Astrocyte of the spinal cord (primary cell): ENCODE measurements at regions not wholly inside any gene's neighbourhood (a gene's known extent, or its start where the extent isn't known, plus 50 kb on each side); places are given as distances from the start of the nearest gene placed in this dataset.

Experiments
- DNase-seq: peaks from one replicate; pipeline ENCODE4 v3.0.0; 2011; ENCODE audit warnings: low read depth, low spot score
- H3K4me3 ChIP-seq: 2 replicates; pipeline ENCODE4 v1.5.1; 2011; ENCODE audit warnings: low read depth, mild to moderate bottlenecking, low read length, moderate library complexity
- CTCF ChIP-seq: IDR thresholded peaks from 2 replicates; pipeline ENCODE4 v1.5.1; 2012; ENCODE audit warnings: low read depth, mild to moderate bottlenecking, low read length, inconsistent platforms
- in situ Hi-C: cut with HindIII; loops from 2 replicates; pipeline ENCODE4 v1.10.0; 2017; ENCODE audit warnings: low sequenced_read_pairs

GRCh38 chr7:54392935-54393334, 149.2 kb upstream of the VSTM2A start:
- TF ChIP-seq CTCF: no peak
- no peak for DNase-seq
- H3K4me3 ChIP-seq: no peak overlapping the region
- in situ Hi-C loops: no loop called here

GRCh38 chr7:54394834-54395233, 147.3 kb upstream of the VSTM2A start:
- in situ Hi-C loops: no loop called here
- no peak for TF ChIP-seq CTCF
- no peak for DNase-seq
- no peak overlapping the region for H3K4me3 ChIP-seq

- DNase-seq: no peak
- TF ChIP-seq CTCF: no peak
- in situ Hi-C loops: no loop called here
- H3K4me3 ChIP-seq: no peak overlapping the region
Observed at GRCh38 chr7:54397836-54398612, 144.2 kb upstream of the VSTM2A start.

GRCh38 chr7:54398863-54399262, 143.3 kb upstream of the VSTM2A start:
- no peak overlapping the region for H3K4me3 ChIP-seq
- in situ Hi-C loops: no loop called here
- no peak for TF ChIP-seq CTCF
- DNase-seq: no peak

GRCh38 chr7:54409917-54410316, 132.3 kb upstream of the VSTM2A start:
- DNase-seq: no peak
- in situ Hi-C loops: no loop called here
- no peak overlapping the region for H3K4me3 ChIP-seq
- no peak for TF ChIP-seq CTCF

- no peak for DNase-seq
- no peak overlapping the region for H3K4me3 ChIP-seq
- TF ChIP-seq CTCF: no peak
- in situ Hi-C loops: no loop called here
Observed at GRCh38 chr7:54416678-54417077, 125.5 kb upstream of the VSTM2A start.
